GM18867 (cell line): ENCODE measurements at regions not wholly inside any gene's neighbourhood (a gene's known extent, or its start where the extent isn't known, plus 50 kb on each side); places are given as distances from the start of the nearest gene placed in this dataset.

Source experiments
- ATAC-seq: cut with Tn5 transposase; IDR thresholded peaks from one replicate; pipeline ENCODE4 v1.9.1; 2021; ENCODE audit warnings: mild to moderate bottlenecking, moderate library complexity; ENCODE audit not compliant: unreplicated experiment

DNA sequence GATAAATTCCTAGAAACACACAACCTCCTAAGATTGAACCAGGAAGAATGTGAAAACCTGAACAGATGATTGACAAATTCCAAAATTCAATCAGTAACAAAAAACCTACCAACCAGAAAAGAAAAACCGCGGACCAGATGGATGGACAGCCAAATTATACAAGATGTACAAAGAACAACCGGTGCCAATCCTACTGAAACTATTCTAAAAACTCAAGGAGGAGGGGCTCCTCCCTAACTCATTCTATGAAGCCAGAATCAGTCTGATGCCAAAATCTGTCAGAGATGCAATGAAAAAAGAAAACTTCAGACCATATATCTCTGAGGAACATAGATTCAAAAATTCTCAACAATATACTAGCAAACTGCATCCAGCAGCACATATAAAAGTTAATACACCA lies 262.4 kb upstream of the DAB1 start:
- no peak for ATAC-seq

GRCh38 chr1:57683037-57683942 lies 259.4 kb upstream of the DAB1 start:
- ATAC-seq: no peak

DNA sequence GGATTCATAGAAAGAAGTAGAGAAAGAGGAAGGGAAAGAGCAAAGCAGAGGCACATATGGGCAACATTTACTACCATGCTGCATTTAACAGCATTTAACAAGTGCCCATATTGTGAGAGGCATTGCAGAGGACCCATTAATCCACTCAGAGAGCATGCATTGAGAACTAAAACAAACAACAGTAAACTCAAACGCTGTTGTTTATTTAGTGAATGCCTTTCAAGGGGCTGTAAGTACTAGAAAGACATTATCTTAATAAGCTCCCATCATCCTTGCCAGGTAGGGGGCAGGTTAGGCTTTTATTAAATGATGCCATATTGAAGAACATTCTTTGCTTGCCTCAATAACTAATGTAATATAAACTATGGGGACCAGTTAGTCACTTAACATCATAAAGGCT lies 254.3 kb upstream of the DAB1 start:
- ATAC-seq: no peak

- no peak for ATAC-seq
These were observed 251.9 kb upstream of the DAB1 start for GRCh38 chr1:57675776-57676175.

DNA sequence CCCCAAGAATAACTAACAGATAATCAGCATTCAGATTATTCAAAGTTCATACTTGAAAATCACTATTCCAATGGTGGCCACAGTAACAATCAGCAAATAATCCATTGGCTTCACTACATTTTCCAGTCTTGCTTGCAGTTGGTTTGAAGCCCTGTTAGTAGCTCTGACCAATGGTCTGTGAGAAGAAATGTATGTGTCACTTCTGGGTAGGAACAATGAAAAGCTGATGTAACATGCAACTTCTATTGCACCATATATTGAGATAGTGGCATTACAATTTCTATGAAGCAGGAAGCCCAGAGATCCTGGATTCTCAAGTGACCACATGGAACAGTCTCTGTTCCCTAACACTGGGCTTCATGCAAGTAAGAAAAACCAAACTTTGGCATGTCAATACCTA lies 250.9 kb upstream of the DAB1 start:
- ATAC-seq: no peak

DNA sequence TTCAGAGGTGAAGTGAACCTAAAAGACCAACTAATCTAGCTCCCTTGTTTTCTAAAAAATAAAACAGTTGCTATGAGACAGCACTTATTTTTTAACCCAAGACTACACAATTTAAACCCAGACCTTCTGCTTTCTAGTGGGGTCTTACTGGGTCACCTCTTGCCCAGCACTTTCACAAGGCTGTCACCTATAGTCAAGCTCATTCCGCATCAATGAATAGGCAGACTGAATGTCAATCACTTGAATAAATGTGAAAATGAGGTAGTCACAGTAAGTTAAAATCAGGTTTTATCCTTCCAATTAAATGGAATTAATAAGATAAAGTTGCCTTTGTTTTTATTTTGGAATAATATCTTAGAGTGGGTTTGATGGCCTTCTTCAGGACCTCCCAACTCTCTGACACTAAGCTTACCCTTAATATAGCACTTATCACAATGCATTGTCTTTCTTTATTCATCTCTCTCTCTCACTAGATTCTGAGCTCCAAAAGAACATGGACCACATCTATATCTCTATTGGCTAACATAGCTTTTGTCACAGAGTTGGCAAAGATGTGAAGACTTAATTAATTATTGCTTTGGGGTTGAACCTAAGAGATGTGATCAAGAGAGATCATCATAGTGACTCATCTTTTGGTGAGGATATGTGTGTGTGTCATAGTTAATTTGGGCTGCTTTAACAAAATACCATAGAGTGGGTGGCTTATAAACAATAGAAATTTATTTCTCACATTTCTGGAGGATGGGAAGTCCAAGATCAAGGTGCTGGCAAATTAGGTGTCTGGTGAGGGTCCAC lies 248.7 kb upstream of the DAB1 start:
- ATAC-seq: no peak

DNA sequence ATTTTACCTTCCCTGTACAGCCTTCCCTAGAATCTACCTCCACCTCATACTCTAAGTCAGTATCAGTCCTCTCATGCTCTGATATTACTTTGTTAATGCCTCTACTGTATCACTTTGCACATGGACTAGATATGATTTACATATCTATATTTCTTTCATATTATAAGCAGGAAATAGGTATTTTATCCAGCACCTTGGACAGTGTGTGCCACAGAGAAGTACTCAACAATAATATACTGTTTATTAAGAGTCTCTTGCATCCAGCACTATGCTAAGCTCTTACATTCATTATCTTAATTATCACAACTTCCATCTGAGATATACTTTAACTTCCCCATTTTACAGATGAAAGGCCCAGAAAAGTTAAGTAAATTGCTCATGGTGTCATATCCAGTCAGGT lies 247.9 kb upstream of the DAB1 start:
- no peak for ATAC-seq

- ATAC-seq: no peak
These were observed 235.9 kb upstream of the DAB1 start for GRCh38 chr1:57659804-57660203.

DNA sequence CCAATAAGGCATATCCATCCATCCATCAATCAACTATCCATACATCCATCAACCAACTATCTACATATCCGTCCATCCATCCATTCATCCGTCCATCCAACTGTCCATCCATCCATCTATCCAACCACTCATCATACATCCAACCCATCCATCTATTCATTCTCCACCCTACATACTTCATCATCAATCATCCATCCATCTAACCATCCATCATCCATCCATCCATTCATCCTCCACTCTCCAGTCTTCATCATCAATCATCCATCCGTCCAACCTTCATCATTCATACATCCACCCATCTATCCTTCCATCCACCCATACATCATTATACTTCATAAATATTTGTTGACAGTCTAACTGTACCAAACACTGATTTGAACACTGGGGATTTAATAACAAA lies 231.3 kb upstream of the DAB1 start:
- ATAC-seq: no peak

DNA sequence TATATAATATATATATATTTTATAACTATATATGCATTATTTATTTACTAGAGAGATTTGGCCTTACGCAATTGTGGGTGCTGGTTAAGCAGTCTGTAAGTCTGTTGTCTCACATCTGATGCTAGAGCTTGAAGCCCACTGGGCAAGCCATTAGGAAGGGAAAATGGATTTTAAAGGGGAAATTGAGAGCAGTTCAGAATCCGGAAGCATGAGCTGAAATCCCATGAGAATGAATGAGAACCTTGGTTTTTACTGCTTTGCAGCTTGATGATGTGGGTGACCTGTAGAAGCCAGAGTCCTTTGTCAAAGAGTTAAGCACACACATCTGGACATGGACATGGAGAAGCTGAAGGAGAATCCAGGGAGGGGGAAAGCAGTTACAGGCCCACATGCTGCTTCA lies 220.8 kb upstream of the DAB1 start:
- ATAC-seq: no peak

GRCh38 chr1:57638239-57638638 lies 214.4 kb upstream of the DAB1 start:
- ATAC-seq: no peak

GRCh38 chr1:57637155-57637554 lies 213.3 kb upstream of the DAB1 start:
- no peak for ATAC-seq

DNA sequence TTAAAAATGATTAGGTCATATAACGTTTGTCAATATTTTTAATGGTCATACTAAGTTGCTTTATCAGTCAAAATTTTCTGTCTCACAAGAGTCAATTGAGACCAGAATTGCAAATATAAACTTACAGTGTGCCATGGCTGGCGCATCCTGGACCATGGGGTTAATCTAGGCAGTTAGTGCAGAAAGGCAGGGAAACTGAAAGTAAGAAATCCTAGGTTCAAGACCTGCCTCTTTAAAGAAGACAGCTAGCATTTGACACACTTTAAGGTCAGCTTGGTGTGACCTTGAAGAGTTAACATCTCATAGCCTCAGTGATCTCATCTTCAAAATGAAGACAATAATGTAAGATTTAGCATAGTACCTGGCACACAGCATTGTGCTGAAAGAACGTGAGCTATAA lies 210.0 kb upstream of the DAB1 start:
- no peak for ATAC-seq

GRCh38 chr1:57633056-57633455 lies 209.2 kb upstream of the DAB1 start:
- ATAC-seq: no peak

- no peak for ATAC-seq
These were observed 208.5 kb upstream of the DAB1 start for GRCh38 chr1:57632401-57632800.

- ATAC-seq: no peak
These were observed 203.8 kb upstream of the DAB1 start for GRCh38 chr1:57627612-57628011.

DNA sequence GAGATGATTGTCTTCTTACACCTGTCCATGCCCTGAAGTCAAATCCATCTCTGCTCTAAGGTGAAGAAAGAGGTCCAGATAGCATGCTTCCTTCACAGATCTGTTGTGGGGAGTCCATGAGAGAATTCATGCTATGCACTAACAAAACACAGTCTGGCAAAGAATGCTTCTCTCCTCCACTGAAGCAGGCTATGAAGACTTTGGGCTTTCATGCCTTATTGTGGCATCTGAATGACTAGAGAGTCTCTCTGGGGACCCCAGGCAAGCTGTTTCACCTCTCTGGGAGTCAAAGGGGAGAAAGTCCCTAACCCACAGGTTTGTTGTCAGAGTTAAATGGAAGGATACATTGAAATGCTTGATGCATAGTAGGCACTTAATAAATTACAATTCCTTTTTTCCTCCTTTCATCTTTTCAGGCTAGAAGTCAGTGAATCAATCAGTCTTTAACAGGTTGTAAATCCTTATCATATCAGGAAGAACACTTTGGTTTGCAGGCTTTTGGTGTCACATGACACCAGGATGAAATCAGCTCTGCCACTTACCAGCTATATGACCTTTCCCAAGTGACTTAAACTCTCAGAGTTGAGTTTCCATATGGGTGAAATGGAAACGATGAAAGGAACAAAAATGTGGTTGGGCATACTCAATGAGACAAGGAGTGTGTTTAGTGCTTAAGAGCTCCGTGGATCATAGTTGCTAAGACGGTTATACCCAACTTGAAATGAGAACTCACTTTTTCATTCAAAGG lies 200.1 kb upstream of the DAB1 start:
- ATAC-seq: no peak

DNA sequence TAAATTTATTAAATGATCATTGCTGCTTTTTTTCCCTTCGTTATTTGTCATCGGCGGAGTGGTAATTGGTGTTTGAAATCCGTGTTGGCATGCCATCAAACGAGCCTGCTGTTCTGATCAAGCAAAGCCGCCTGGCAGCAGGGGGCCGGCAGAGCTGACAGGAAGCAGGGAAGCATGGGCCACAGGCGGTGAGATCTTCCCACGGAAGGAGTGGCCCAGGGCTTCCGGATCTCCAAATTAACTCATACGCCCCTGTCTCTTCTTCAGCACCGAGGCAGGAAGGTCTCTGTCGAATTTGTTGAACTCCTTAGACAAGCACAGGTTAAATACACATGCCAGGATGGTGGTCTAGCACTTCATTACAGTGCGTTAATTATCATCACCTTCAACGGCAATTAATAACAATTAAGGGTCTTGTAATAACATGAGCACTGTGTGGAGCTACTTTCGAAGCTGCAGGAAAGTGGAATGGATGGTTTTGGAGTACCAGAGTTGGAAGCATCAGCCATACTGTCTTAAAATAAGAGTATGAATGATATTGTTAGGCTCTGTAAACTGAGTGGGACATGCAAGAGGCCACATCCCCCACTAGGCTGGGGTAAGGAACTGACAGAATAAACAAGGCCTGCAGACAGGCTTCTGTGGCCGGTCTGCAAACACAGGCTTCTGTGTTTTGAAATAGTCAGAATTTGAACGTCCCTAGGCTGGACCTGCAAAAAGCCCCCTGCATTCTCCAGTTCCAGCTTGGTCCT lies 199.4 kb upstream of the DAB1 start:
- ATAC-seq: no peak

DNA sequence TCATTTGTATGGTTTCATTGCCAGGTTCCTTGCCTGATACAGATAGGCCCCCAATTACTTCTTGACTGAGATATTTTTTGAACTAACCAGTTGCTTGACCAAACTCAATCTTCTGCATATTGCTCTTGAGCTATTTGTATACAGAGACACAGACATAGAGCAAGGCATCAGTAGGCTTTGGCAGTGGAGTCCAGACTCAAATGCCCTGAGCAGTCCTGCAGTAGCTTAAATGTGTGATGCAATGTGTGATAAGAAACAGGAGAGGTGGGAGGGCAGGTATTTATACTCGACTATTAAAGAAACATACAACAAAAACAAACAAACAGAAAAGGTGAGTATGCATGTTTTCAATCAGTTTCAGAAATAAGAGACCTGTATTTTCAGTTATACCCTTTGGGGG lies 197.9 kb upstream of the DAB1 start:
- ATAC-seq: no peak

GRCh38 chr1:57620605-57621004 lies 196.7 kb upstream of the DAB1 start:
- ATAC-seq: no peak

DNA sequence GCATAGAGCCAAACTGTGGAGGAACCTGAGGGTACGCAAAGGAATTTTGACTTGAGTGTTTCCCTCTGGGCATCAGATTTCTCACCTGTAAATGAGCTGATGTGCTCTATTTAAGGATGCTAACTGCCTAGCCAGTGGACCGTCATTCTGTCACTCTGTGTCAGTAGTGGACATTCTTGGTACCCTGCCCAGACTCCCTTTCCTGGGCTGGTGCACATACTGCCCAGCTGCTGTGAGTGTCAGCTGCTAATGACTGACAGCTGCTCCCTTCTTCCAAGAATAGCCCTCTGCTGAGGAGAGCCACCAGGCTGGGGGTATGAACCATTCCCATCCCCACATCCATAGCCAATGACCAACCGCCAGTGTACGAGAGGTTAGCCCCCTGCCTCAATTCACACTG lies 193.1 kb upstream of the DAB1 start:
- ATAC-seq: no peak
